ENCODE measurements at regions not wholly inside any gene's neighbourhood (a gene's known extent, or its start where the extent isn't known, plus 50 kb on each side); places are given as distances from the start of the nearest gene placed in this dataset.
"Not testable (repeated sequence)": the region's sequence is repeated elsewhere in the genome, so short reads cannot be mapped to it uniquely, and the experiment has no call there.

- no peak for DNase-seq (ENCODE audit: low spot score)
Measured at GRCh38 chr5:108696951-108697715, 50.6 kb upstream of the FER start.

- DNase-seq (ENCODE audit: low spot score) = no peak
Measured at GRCh38 chr5:108696407-108696806, 51.3 kb upstream of the FER start.

DNA sequence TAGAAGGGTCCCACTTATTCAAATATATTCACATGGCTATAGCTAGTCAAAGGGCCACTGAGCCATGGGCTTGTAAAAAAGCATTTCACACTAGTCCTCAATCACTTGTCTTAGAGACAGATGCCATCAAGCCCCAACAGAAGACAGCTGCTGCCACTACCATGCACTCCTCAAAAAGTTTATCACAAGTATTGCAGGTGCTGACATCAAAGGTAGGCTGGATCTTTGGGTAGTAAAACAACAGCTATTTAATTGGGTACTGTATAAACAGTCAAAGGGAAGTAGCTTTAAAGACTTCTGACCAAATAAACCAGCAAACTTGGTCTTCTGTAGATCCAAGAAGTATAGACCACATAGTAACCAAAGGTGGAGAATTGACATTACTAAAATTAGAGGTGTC, 59.2 kb upstream of the FER start:
- no peak for DNase-seq (ENCODE audit: low spot score)

GRCh38 chr5:108687595-108688200, 60.0 kb upstream of the FER start:
- no peak for DNase-seq (ENCODE audit: low spot score)

DNA sequence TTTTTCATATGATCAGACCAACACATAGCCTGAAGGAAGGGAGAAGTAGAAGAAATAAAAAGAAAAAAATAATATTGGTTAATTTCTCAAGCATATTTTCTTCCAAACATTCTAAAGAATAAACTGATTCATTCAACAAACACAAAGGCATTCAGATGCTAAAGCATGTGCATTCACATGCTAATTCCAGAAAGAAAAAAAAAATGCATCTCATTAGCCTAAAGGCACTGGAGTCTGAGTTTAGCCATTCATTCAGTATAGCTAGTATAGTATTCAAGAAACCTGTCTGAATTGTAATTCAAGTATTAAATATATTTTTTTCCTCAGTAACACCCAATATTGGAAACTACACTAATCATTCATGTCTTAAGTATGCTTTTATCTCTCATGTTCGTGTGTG, 61.0 kb upstream of the FER start:
- no peak for DNase-seq (ENCODE audit: low spot score)

DNA sequence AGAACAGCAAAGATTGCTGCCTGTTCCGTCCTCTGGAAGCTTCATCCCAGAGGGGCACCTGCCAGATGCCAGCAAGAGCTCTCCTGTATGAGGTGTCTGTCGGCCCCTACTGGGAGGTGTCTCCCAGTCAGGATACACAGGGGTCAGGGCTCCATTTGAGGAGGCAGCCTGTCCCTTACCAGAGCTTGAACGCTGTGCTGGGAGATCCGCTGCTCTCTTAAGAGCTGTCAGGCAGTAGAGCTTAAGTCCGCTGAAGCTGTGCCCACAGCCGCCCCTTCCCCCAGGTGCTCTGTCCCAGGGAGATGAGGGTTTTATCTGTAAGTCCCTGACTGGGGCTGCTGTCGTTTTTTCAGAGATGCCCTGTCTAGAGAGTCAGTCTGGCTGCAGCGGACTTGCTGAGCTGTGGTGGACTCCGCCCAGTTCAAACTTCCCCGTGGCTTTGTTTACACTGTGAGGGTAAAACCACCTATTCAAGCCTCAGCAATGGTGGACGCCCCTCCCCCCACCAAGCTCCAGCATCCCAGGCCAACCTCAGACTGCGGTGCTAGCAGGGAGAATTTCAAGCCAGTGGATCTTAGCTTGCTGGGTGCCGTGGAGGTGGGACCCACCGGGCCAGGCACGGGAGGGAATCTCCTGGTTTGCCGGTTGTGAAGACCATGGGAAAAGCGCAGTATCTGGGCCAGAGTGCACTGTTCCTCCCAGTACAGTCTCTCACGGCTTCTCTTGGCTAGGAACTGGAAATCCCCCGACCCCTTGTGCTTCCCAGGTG, 62.1 kb upstream of the FER start:
- DNase-seq (ENCODE audit: low spot score) = not testable (repeated sequence)

- peak; percentile 45 for DNase-seq (ENCODE audit: low spot score)
Measured at GRCh38 chr5:108681079-108681921, 66.4 kb upstream of the FER start.

DNA sequence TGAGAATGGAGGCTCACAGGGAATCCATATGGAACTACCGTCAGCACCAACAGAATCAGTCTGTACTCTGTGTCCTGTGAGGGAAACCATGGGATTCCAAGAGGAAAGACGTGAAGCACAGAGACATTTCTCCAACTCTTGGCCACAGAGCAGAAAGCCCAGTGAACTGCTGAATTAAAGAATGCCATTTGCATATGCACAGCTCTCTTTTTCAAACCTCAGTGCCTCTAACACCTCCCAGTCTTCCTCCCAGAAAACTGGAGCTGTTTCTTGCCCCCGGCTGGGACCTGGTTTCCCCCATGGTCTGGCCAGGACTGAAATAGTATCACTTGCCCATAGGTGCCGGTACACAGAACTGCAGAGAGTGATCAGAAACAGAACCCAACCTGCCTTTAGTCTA, 69.6 kb upstream of the FER start:
- DNase-seq (ENCODE audit: low spot score) = no peak

GRCh38 chr5:108675736-108676135, 72.0 kb upstream of the FER start:
- no peak for DNase-seq (ENCODE audit: low spot score)

- no peak for DNase-seq (ENCODE audit: low spot score)
Measured at GRCh38 chr5:108672639-108673038, 75.1 kb upstream of the FER start.

DNA sequence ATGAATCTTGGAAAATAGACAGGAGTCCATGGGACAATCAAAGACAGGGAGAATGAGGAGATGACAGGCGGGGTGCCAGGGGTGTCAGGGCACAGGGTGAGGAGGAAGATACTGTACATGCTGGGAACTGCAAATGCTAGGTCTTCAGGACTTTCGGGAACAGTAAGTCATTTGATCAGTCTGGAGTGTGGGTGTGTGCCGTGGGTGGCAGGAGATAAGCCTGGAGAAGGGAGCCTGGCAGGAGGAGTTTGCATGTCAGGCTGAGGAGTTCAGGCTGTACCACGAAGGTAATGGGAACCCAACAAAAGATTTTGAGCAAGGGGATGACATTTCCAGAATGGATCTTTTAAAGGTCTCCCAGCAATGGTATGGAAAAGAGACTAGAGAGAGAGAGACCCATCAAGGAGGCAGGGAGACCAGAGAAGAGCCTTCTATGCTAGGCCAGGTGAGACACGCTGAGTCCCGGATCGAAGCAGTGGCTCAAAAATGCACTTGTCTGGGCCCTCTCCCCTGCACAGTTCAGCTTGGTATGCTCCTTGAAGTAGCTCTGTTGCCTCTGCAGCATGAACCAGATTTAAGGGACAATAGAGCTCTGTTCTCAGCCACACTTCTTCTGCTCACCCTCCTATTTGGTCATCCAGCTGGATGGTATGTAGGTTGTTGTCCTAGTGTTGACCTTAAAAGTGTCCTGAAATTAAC, 77.0 kb upstream of the FER start:
- DNase-seq (ENCODE audit: low spot score) = no peak

GRCh38 chr5:108669462-108669861, 78.2 kb upstream of the FER start:
- DNase-seq (ENCODE audit: low spot score) = no peak

DNA sequence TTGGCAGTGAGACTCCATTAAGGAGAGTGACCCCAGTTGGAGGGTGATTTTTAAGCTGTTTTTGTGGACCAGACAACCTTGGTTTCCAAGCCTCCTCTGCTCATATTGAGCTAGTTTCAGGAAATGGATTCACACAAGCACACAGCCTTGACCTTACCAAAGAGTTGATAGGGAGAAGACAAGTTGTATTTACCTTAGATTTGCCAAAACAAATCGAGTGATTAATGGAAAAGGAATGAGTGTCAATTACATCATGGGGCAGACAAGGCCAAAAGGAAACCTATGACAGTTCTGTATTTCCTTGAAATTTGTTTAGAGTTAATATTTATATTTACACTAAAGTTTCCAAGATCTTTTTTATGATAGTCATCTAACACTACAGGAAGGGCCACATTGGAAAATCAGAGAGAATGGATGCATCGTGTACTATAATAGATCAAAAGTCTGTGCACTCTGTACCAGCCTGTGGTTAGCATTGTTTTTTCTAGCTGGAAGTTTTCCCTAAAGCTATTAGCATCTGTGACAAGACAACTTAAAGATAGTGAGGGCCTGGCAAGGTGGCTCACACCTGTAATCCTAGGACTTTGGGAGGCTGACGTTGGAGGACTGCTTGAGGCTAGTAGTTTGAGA, 86.0 kb upstream of the FER start:
- no peak for DNase-seq (ENCODE audit: low spot score)

DNA sequence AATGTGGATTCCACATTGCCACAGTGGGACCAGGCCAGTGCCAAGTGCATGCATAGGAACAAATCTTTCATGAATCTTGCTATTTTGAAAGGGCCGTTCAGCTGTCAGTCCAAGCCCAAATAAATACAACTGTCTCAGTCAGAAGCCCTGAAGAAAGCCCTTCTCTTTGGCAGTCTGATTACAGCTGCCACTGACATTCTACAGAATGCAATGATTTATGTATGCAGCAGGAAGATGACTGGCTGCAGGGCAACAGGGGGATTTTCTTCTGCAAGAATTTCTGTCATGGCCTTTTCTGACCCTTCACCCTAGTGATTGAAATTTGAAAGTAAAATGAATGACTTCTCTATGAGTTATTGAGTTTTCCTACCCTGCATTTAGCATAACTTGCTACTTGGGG, 86.7 kb upstream of the FER start:
- no peak for DNase-seq (ENCODE audit: low spot score)

GRCh38 chr5:108660291-108660690, 87.4 kb upstream of the FER start:
- DNase-seq (ENCODE audit: low spot score) = no peak

- no peak for DNase-seq (ENCODE audit: low spot score)
Measured at GRCh38 chr5:108659531-108659930, 88.2 kb upstream of the FER start.

- DNase-seq (ENCODE audit: low spot score) = no peak
Measured at GRCh38 chr5:108655750-108656450, 91.8 kb upstream of the FER start.

GRCh38 chr5:108654051-108654450, 93.6 kb upstream of the FER start:
- no peak for DNase-seq (ENCODE audit: low spot score)

DNA sequence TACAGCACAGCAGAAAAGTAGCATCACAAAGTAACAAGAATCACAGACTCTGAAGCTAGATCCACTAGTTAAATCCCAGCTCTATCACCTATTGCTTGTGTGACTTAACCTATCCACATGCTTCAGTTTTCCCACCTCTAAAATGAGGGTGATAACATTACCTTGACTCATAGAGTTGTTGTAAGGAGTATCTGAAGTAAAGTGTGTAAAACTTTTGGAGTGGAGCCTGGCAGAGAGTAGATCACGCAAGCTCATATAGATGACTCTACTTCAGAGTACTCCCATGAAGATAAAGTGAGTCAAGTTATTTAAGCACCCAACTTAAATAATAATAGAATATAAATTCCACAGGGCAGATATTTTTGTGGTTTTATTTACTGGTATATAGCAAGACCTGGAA, 94.5 kb upstream of the FER start:
- no peak for DNase-seq (ENCODE audit: low spot score)

DNA sequence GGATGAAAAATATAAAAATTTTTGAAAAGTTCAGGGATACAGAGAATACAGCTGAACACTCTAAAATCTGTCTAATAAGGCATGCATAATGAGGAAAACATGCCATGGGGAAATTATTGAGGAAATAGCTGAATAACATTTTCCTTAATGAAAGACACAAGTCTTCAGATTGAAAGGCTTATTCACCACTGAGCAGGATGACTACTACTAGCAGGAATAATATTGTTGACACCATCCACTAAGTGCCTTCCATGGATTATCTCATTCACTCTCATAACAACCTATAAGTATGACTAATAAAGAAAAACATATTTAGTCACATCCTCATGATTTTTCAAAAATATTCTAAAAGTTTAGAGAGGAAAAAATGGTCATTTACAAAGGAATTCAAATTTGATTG, 96.7 kb upstream of the FER start:
- DNase-seq (ENCODE audit: low spot score) = no peak

- no peak for DNase-seq (ENCODE audit: low spot score)
Measured at GRCh38 chr5:108649646-108650045, 98.1 kb upstream of the FER start.
